ENCODE measurements at regions not wholly inside any gene's neighbourhood (a gene's known extent, or its start where the extent isn't known, plus 50 kb on each side); places are given as distances from the start of the nearest gene placed in this dataset.
A peak's percentile ranks its signal among the peaks of the same experiment; 100 is the strongest.

GRCh38 chr3:181628384-181628783, 83.3 kb upstream of the SOX2 start:
- TF ChIP-seq CREB1 (IDR thresholded peaks at IDR 0.05; ENCODE audit: low read depth) (no peak), NFIC (IDR thresholded peaks at IDR 0.05) (no peak), CEBPB (IDR thresholded peaks at IDR 0.05) (no peak), TCF12 (IDR thresholded peaks at IDR 0.05; ENCODE audit: low read depth) (no peak), RAD21 (IDR thresholded peaks at IDR 0.05; ENCODE audit: low read depth) (no peak), TEAD4 (IDR thresholded peaks at IDR 0.05) (no peak), USF1 (IDR thresholded peaks at IDR 0.05) (no peak), FOXM1 (IDR thresholded peaks at IDR 0.05; ENCODE audit: borderline replicate concordance, low read depth) (no peak), EGR1 (IDR thresholded peaks at IDR 0.05) (no peak), YY1 (IDR thresholded peaks at IDR 0.05; ENCODE audit: low read depth) (no peak), MAX (IDR thresholded peaks at IDR 0.05) (no peak), TAF1 (IDR thresholded peaks at IDR 0.05; ENCODE audit: low read depth) (no peak), EP300 (IDR thresholded peaks at IDR 0.05; ENCODE audit: borderline replicate concordance) (no peak), ZBTB7A (IDR thresholded peaks at IDR 0.05; ENCODE audit: low read depth) (no peak)
- TF ChIP-seq, protein P1, sequence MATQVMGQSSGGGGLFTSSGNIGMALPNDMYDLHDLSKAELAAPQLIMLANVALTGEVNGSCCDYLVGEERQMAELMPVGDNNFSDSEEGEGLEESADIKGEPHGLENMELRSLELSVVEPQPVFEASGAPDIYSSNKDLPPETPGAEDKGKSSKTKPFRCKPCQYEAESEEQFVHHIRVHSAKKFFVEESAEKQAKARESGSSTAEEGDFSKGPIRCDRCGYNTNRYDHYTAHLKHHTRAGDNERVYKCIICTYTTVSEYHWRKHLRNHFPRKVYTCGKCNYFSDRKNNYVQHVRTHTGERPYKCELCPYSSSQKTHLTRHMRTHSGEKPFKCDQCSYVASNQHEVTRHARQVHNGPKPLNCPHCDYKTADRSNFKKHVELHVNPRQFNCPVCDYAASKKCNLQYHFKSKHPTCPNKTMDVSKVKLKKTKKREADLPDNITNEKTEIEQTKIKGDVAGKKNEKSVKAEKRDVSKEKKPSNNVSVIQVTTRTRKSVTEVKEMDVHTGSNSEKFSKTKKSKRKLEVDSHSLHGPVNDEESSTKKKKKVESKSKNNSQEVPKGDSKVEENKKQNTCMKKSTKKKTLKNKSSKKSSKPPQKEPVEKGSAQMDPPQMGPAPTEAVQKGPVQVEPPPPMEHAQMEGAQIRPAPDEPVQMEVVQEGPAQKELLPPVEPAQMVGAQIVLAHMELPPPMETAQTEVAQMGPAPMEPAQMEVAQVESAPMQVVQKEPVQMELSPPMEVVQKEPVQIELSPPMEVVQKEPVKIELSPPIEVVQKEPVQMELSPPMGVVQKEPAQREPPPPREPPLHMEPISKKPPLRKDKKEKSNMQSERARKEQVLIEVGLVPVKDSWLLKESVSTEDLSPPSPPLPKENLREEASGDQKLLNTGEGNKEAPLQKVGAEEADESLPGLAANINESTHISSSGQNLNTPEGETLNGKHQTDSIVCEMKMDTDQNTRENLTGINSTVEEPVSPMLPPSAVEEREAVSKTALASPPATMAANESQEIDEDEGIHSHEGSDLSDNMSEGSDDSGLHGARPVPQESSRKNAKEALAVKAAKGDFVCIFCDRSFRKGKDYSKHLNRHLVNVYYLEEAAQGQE (IDR thresholded peaks at IDR 0.05; ENCODE audit: low read depth), result no peak

DNA sequence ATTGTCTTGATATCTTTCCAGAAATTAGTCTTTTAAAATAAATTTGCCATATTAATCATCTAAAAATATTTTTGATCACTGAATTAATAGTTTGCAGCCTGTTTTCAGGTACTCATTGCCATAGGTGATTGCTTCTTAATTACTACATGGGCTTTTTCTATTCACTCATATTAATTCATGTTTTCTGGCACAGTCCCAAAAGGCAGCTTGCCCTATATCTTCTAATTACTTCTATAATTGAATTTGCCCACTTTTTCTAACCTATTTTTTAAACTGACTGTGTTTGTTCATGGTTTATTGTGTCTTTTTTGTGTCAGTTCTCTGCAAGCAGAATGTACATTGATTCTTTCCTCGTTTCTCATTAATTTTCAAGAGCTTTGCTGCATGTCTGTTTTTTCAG, 85.7 kb upstream of the SOX2 start:
- TF ChIP-seq TCF12 (IDR thresholded peaks at IDR 0.05; ENCODE audit: low read depth), result no peak
- TF ChIP-seq, protein P1 (IDR thresholded peaks at IDR 0.05; ENCODE audit: low read depth), result no peak
- no peak for TF ChIP-seq NFIC (IDR thresholded peaks at IDR 0.05)
- TF ChIP-seq EGR1 (IDR thresholded peaks at IDR 0.05), result no peak
- no peak for TF ChIP-seq CREB1 (IDR thresholded peaks at IDR 0.05; ENCODE audit: low read depth)
- no peak for TF ChIP-seq TEAD4 (IDR thresholded peaks at IDR 0.05)
- no peak for TF ChIP-seq USF1 (IDR thresholded peaks at IDR 0.05)
- TF ChIP-seq YY1 (IDR thresholded peaks at IDR 0.05; ENCODE audit: low read depth), result no peak
- no peak for TF ChIP-seq RAD21 (IDR thresholded peaks at IDR 0.05; ENCODE audit: low read depth)
- TF ChIP-seq MAX (IDR thresholded peaks at IDR 0.05), result no peak
- TF ChIP-seq CEBPB (IDR thresholded peaks at IDR 0.05), result no peak
- TF ChIP-seq EP300 (IDR thresholded peaks at IDR 0.05; ENCODE audit: borderline replicate concordance), result no peak
- no peak for TF ChIP-seq TAF1 (IDR thresholded peaks at IDR 0.05; ENCODE audit: low read depth)
- no peak for TF ChIP-seq FOXM1 (IDR thresholded peaks at IDR 0.05; ENCODE audit: borderline replicate concordance, low read depth)
- no peak for TF ChIP-seq ZBTB7A (IDR thresholded peaks at IDR 0.05; ENCODE audit: low read depth)

DNA sequence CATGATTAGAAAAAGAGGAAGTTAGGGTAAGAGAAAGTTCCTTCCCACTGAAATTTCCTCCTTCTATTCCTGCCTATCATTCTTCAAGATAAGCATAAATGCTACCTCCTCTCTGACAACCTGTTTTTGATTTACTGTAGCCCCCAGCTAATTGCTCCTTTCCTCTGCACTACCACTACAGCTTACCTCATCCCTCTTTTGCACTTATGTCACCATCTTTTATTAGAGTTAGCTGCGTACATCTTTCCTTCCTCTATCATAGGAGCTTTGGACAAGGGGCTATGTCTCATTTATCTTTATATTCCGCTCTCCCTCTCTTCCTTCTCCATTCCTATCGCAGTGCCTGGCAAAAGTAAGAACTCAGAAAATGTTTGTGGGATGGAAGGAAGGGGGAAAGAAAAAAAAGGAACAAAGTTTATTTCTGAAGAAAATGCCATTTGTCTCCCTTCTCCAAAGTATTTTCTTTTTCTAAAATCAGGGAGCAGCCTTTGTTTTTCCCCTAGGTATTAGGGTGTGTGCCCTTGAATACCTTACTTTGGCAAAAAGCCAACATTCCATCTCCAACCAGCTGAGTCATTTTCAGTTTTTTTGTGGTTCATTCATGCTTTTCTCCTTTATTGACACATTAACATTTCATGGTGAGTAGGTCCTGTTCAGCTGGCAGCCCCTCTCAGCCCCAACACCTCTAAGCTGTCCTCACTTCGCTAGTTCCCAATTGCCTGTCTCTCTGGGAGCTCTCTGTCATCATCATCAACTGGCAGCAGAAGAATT, 87.6 kb upstream of the SOX2 start:
- TF ChIP-seq TCF12 (IDR thresholded peaks at IDR 0.05; ENCODE audit: low read depth) (peak; percentile 55; the same call in 1 of the 2 replicates), EP300 (IDR thresholded peaks at IDR 0.05; ENCODE audit: borderline replicate concordance) (0 out of 2 replicates have a peak, but pooled peaks have one; percentile 38), TAF1 (IDR thresholded peaks at IDR 0.05; ENCODE audit: low read depth) (no peak), EGR1 (IDR thresholded peaks at IDR 0.05) (no peak), CEBPB (IDR thresholded peaks at IDR 0.05) (no peak), MAX (IDR thresholded peaks at IDR 0.05) (no peak), TEAD4 (IDR thresholded peaks at IDR 0.05) (peak; percentile 82; the same call in 1 of the 2 replicates), YY1 (IDR thresholded peaks at IDR 0.05; ENCODE audit: low read depth) (no peak), NFIC (IDR thresholded peaks at IDR 0.05) (peak; percentile 95), USF1 (IDR thresholded peaks at IDR 0.05) (no peak), ZBTB7A (IDR thresholded peaks at IDR 0.05; ENCODE audit: low read depth) (no peak), CREB1 (IDR thresholded peaks at IDR 0.05; ENCODE audit: low read depth) (no peak), RAD21 (IDR thresholded peaks at IDR 0.05; ENCODE audit: low read depth) (no peak), FOXM1 (IDR thresholded peaks at IDR 0.05; ENCODE audit: borderline replicate concordance, low read depth) (no peak)
- TF ChIP-seq, protein P1 (IDR thresholded peaks at IDR 0.05; ENCODE audit: low read depth), result no peak
